ENCODE measurements at regions not wholly inside any gene's neighbourhood (a gene's known extent, or its start where the extent isn't known, plus 50 kb on each side); places are given as distances from the start of the nearest gene placed in this dataset.

GRCh38 chr2:215729985-215730620, 283.2 kb downstream of the MREG start:
- Histone ChIP-seq H3K9me3 (ENCODE audit: low read length) (no peaks in the 10 kb centered on the region), H3K4me2 (ENCODE audit: low read length) (no peak overlapping the region)

GRCh38 chr2:215728504-215729065, 284.8 kb downstream of the MREG start:
- Histone ChIP-seq H2AFZ (ENCODE audit: low read depth, low read length) (no peak overlapping the region), H3K9me3 (ENCODE audit: low read length) (no peaks in the 10 kb centered on the region), H3K4me2 (ENCODE audit: low read length) (no peak overlapping the region), H3K79me2 (replicated peaks; ENCODE audit: insufficient read depth, low read length) (no peaks in the 10 kb centered on the region), H3K4me3 (ENCODE audit: low read length) (no peak overlapping the region), H3K36me3 (ENCODE audit: insufficient read depth, low read length) (no peaks in the 10 kb centered on the region), H3K9me2 (ENCODE audit: insufficient read depth, low read length) (no peaks in the 10 kb centered on the region), H3K9ac (ENCODE audit: low read length) (no peak overlapping the region), H3F3A (ENCODE audit: insufficient read depth, low read length, poor library complexity, severe bottlenecking) (no peaks in the 10 kb centered on the region), H3K27me3 (ENCODE audit: insufficient read depth, low read depth, low read length) (no peaks in the 10 kb centered on the region), H3K27ac (ENCODE audit: low read length) (no peak overlapping the region), H4K20me1 (ENCODE audit: insufficient read depth) (no peaks in the 10 kb centered on the region)
- no peak for TF ChIP-seq SMC3 (conservative IDR thresholded peaks at IDR 0.05; ENCODE audit: poor library complexity)
- no peak for TF ChIP-seq MXI1 (conservative IDR thresholded peaks at IDR 0.05; ENCODE audit: poor library complexity, severe bottlenecking)
- no peak for TF ChIP-seq EZH2 (IDR thresholded peaks at IDR 0.05; ENCODE audit: borderline replicate concordance, insufficient read depth, low read length, poor library complexity, severe bottlenecking)
- no peak for TF ChIP-seq RAD21 (conservative IDR thresholded peaks at IDR 0.05)
- no peak for TF ChIP-seq TAF1 (IDR thresholded peaks at IDR 0.05; ENCODE audit: low read depth)
- no peak for TF ChIP-seq POLR2AphosphoS5 (IDR thresholded peaks at IDR 0.05)
- TF ChIP-seq, protein P1, sequence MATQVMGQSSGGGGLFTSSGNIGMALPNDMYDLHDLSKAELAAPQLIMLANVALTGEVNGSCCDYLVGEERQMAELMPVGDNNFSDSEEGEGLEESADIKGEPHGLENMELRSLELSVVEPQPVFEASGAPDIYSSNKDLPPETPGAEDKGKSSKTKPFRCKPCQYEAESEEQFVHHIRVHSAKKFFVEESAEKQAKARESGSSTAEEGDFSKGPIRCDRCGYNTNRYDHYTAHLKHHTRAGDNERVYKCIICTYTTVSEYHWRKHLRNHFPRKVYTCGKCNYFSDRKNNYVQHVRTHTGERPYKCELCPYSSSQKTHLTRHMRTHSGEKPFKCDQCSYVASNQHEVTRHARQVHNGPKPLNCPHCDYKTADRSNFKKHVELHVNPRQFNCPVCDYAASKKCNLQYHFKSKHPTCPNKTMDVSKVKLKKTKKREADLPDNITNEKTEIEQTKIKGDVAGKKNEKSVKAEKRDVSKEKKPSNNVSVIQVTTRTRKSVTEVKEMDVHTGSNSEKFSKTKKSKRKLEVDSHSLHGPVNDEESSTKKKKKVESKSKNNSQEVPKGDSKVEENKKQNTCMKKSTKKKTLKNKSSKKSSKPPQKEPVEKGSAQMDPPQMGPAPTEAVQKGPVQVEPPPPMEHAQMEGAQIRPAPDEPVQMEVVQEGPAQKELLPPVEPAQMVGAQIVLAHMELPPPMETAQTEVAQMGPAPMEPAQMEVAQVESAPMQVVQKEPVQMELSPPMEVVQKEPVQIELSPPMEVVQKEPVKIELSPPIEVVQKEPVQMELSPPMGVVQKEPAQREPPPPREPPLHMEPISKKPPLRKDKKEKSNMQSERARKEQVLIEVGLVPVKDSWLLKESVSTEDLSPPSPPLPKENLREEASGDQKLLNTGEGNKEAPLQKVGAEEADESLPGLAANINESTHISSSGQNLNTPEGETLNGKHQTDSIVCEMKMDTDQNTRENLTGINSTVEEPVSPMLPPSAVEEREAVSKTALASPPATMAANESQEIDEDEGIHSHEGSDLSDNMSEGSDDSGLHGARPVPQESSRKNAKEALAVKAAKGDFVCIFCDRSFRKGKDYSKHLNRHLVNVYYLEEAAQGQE (IDR thresholded peaks at IDR 0.05; ENCODE audit: borderline replicate concordance) = no peak
- no peak for TF ChIP-seq CTCF (IDR thresholded peaks at IDR 0.05; ENCODE audit: poor library complexity, severe bottlenecking)
- no peak for TF ChIP-seq EP300 (conservative IDR thresholded peaks at IDR 0.05; ENCODE audit: poor library complexity, severe bottlenecking)

More at GRCh38 chr2:215729985-215730620, 283.2 kb downstream of the MREG start:
- no peak overlapping the region for H3K9ac ChIP-seq (ENCODE audit: low read length)
- H3K9me2 ChIP-seq (ENCODE audit: insufficient read depth, low read length) = no peaks in the 10 kb centered on the region
- H3K36me3 ChIP-seq (ENCODE audit: insufficient read depth, low read length) = no peaks in the 10 kb centered on the region
- no peak overlapping the region for H3K27ac ChIP-seq (ENCODE audit: low read length)
- H3K4me3 ChIP-seq (ENCODE audit: low read length) = no peak overlapping the region
- no peaks in the 10 kb centered on the region for H3K27me3 ChIP-seq (ENCODE audit: insufficient read depth, low read depth, low read length)
- H2AFZ ChIP-seq (ENCODE audit: low read depth, low read length) = no peak overlapping the region
- TF ChIP-seq, protein P1 (IDR thresholded peaks at IDR 0.05; ENCODE audit: borderline replicate concordance) = no peak
- TF ChIP-seq POLR2AphosphoS5 (IDR thresholded peaks at IDR 0.05) = no peak
- H3F3A ChIP-seq (ENCODE audit: insufficient read depth, low read length, poor library complexity, severe bottlenecking) = no peaks in the 10 kb centered on the region
- no peaks in the 10 kb centered on the region for H3K79me2 ChIP-seq (replicated peaks; ENCODE audit: insufficient read depth, low read length)
- H4K20me1 ChIP-seq (ENCODE audit: insufficient read depth) = no peaks in the 10 kb centered on the region

All from neural cell (in vitro differentiated cells).